SK-N-SH treated with all-trans-retinoic acid at 6 μM for 48 hours (cell line): ENCODE measurements at regions not wholly inside any gene's neighbourhood (a gene's known extent, or its start where the extent isn't known, plus 50 kb on each side); places are given as distances from the start of the nearest gene placed in this dataset.

Experiments used
- ATAC-seq: fragments of 200-7000 bp; cut with Tn5 transposase; 3 replicates; pipeline ENCODE4 v1.9.1; 2020; ENCODE audit warnings: mild to moderate bottlenecking, moderate library complexity
- ARNTL ChIP-seq: fragments of 450-650 bp; formaldehyde crosslinking; IDR thresholded peaks from 2 replicates; pipeline ENCODE4 v1.5.0; 2020; ENCODE audit warnings: low read depth, mild to moderate bottlenecking, moderate library complexity, borderline replicate concordance
- BACH2 ChIP-seq: fragments of 250-450 bp; sonication (Bioruptor Pico); IDR thresholded peaks from 2 replicates; pipeline ENCODE4 v1.9.0; 2021; ENCODE audit warnings: mild to moderate bottlenecking, borderline replicate concordance
- CSDC2 ChIP-seq: fragments of 250-450 bp; sonication (Bioruptor Pico); IDR thresholded peaks from 2 replicates; pipeline ENCODE4 v1.5.0; 2020; ENCODE audit warnings: mild to moderate bottlenecking, moderate library complexity
- OSR1 ChIP-seq: fragments of 250-450 bp; sonication (Bioruptor Pico); IDR thresholded peaks from 2 replicates; pipeline ENCODE4 v1.8.0; 2022; ENCODE audit warnings: moderate library complexity, mild to moderate bottlenecking, inconsistent platforms
- PPARA ChIP-seq: fragments of 250-450 bp; sonication (Bioruptor Pico); IDR thresholded peaks from 2 replicates; pipeline ENCODE4 v1.5.0; 2020; ENCODE audit warnings: mild to moderate bottlenecking, borderline replicate concordance
- RARB ChIP-seq: fragments of 250-450 bp; sonication (Bioruptor Pico); IDR thresholded peaks from 2 replicates; pipeline ENCODE4 v1.8.0; 2021; ENCODE audit warnings: mild to moderate bottlenecking, moderate library complexity
- SNAI2 ChIP-seq: fragments of 250-450 bp; sonication (Bioruptor Pico); IDR thresholded peaks from 2 replicates; pipeline ENCODE4 v1.5.0; 2020; ENCODE audit warnings: mild to moderate bottlenecking, moderate library complexity
- TCF4 ChIP-seq: fragments of 250-450 bp; sonication (Bioruptor Pico); IDR thresholded peaks from 2 replicates; pipeline ENCODE4 v1.8.0; 2021; ENCODE audit warnings: mild to moderate bottlenecking, moderate library complexity, borderline replicate concordance
- TOX ChIP-seq: fragments of 250-450 bp; sonication (Bioruptor Pico); IDR thresholded peaks from 2 replicates; pipeline ENCODE4 v1.8.0; 2021; ENCODE audit warnings: mild to moderate bottlenecking, moderate library complexity, borderline replicate concordance
- TSHZ2 ChIP-seq: fragments of 250-450 bp; sonication (Bioruptor Pico); IDR thresholded peaks from 2 replicates; pipeline ENCODE4 v1.5.0; 2020; ENCODE audit warnings: mild to moderate bottlenecking, moderate library complexity
- ZC3H10 ChIP-seq: fragments of 250-450 bp; sonication (Bioruptor Pico); IDR thresholded peaks from 2 replicates; pipeline ENCODE4 v1.5.1; 2021; ENCODE audit warnings: mild to moderate bottlenecking, moderate library complexity
- ZFP3 ChIP-seq: fragments of 250-450 bp; sonication (Bioruptor Pico); IDR thresholded peaks from 2 replicates; pipeline ENCODE4 v1.5.0; 2020; ENCODE audit warnings: mild to moderate bottlenecking, moderate library complexity
- ZFP30 ChIP-seq: fragments of 450-650 bp; formaldehyde crosslinking; IDR thresholded peaks from 2 replicates; pipeline ENCODE4 v1.5.0; 2022; ENCODE audit warnings: mild to moderate bottlenecking, moderate library complexity
- ZNF565 ChIP-seq: fragments of 450-650 bp; formaldehyde crosslinking; conservative IDR thresholded peaks from 2 replicates; pipeline ENCODE4 v1.5.0; 2020; ENCODE audit warnings: low read depth, mild to moderate bottlenecking, moderate library complexity
- ZNF70 ChIP-seq: fragments of 450-650 bp; formaldehyde crosslinking; IDR thresholded peaks from 2 replicates; pipeline ENCODE4 v1.5.0; 2020; ENCODE audit warnings: mild to moderate bottlenecking, moderate library complexity
- ZNF8 ChIP-seq: fragments of 450-650 bp; formaldehyde crosslinking; IDR thresholded peaks from 2 replicates; pipeline ENCODE4 v1.5.0; 2020; ENCODE audit warnings: mild to moderate bottlenecking, moderate library complexity
- TF ChIP-seq, protein P1 (sequence below): fragments of 250-450 bp; sonication (Bioruptor Pico); IDR thresholded peaks from 2 replicates; pipeline ENCODE4 v1.5.1; 2021; ENCODE audit warnings: mild to moderate bottlenecking, moderate library complexity
- TF ChIP-seq, protein P2 (sequence below): fragments of 250-450 bp; sonication (Bioruptor Pico); IDR thresholded peaks from 2 replicates; pipeline ENCODE4 v1.5.1; 2020; ENCODE audit warnings: low read depth, mild to moderate bottlenecking, moderate library complexity
- TF ChIP-seq, protein P3 (sequence below): fragments of 250-450 bp; sonication (Bioruptor Pico); IDR thresholded peaks from 2 replicates; pipeline ENCODE4 v1.8.0; 2021; ENCODE audit warnings: low read depth, mild to moderate bottlenecking, moderate library complexity, borderline replicate concordance

DNA sequence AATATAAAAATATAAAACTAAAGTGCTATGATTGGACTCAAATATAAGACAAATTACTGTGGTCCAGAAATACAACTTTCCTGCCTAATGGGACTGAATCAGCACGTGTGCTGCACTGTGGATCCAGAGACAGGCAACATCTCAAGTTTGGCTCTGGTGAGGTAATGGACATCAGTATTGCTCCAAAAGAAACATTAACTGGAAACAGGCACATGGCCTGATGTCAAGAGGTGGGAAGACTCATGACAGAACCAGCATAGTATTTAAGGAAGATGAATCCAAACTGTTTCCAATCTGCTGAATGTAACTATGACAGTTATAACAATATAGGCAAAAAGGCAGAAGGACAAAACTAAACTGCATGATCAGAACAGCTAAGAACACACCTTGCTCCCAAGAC is 354.6 kb downstream of the FSIP2 start (continued):
- TF ChIP-seq, protein P1, sequence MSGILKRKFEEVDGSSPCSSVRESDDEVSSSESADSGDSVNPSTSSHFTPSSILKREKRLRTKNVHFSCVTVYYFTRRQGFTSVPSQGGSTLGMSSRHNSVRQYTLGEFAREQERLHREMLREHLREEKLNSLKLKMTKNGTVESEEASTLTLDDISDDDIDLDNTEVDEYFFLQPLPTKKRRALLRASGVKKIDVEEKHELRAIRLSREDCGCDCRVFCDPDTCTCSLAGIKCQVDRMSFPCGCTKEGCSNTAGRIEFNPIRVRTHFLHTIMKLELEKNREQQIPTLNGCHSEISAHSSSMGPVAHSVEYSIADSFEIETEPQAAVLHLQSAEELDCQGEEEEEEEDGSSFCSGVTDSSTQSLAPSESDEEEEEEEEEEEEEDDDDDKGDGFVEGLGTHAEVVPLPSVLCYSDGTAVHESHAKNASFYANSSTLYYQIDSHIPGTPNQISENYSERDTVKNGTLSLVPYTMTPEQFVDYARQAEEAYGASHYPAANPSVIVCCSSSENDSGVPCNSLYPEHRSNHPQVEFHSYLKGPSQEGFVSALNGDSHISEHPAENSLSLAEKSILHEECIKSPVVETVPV (CRISPR knock-in tag) = no peak
- no peak for TF ChIP-seq ZFP3 (CRISPR knock-in tag)
- TF ChIP-seq, all 23 proteins: peak for 0

DNA sequence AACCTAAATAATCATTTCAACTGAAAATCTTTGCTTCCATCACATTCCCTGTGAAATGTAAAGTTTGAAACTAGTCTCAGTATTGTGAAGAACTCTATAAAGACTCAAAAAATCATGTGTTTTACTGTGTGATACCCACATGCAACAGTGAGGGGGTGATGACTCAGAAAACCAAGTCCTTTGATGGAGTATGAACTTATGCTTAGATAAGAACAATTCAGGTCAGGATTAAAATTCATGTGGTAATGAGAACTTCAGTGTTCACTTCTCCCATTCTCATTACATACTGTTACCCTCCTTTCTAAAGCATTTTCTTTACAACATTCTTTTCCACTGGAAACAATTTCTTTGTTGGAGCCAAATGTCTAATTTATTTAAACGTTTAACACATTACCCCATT is 360.2 kb downstream of the FSIP2 start:
- TF ChIP-seq BACH2 (CRISPR knock-in tag) (no peak), TOX (CRISPR knock-in tag) (no peak), ZNF70 (CRISPR knock-in tag) (no peak), SNAI2 (no peak), TCF4 (CRISPR knock-in tag) (no peak)
- TF ChIP-seq, all 23 proteins: peak for 0
- no peak for ATAC-seq

- no peak for TF ChIP-seq ZNF565 (CRISPR knock-in tag)
- TF ChIP-seq ZNF70 (CRISPR knock-in tag) = no peak
- no peak for TF ChIP-seq ZFP30 (CRISPR knock-in tag)
- TF ChIP-seq RARB = no peak
- TF ChIP-seq ZNF8 (CRISPR knock-in tag) = no peak
- TF ChIP-seq PPARA = no peak
- TF ChIP-seq, protein P2, sequence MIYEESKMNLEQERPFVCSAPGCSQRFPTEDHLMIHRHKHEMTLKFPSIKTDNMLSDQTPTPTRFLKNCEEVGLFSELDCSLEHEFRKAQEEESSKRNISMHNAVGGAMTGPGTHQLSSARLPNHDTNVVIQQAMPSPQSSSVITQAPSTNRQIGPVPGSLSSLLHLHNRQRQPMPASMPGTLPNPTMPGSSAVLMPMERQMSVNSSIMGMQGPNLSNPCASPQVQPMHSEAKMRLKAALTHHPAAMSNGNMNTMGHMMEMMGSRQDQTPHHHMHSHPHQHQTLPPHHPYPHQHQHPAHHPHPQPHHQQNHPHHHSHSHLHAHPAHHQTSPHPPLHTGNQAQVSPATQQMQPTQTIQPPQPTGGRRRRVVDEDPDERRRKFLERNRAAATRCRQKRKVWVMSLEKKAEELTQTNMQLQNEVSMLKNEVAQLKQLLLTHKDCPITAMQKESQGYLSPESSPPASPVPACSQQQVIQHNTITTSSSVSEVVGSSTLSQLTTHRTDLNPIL (CRISPR knock-in tag) = no peak
- no peak for TF ChIP-seq ZFP3 (CRISPR knock-in tag)
- TF ChIP-seq OSR1 = no peak
- no peak for TF ChIP-seq BACH2 (CRISPR knock-in tag)
- no peak for TF ChIP-seq ARNTL (CRISPR knock-in tag)
- no peak for TF ChIP-seq ZC3H10 (CRISPR knock-in tag)
- TF ChIP-seq, protein P1 (CRISPR knock-in tag) = no peak
- TF ChIP-seq, all 23 proteins: peak for 0
- ATAC-seq = peak; percentile 33; the same call in 1 of the 3 replicates
Measured at GRCh38 chr2:186099826-186100225, 361.2 kb downstream of the FSIP2 start.

DNA sequence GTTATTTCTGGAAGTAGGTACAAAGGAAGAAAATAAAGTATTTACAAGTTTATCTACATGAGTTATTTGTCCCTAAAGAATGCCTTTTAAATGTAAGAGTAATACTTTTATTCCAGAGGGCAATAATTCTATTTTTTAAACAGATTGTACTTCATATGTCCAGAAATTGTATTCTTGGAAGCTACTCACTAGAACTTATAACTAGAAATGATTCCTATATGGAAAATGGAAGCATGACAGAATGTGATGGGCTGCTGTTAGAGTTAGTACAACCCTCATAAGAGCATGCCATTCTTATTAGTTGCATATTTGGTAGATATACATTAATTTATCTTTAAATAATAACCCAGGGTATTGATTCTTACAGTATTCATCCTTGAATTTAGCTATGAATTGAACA is 362.0 kb downstream of the FSIP2 start:
- ATAC-seq = no peak
- TF ChIP-seq ZNF70 (CRISPR knock-in tag) = no peak
- TF ChIP-seq, all 23 proteins: peak for 0

DNA sequence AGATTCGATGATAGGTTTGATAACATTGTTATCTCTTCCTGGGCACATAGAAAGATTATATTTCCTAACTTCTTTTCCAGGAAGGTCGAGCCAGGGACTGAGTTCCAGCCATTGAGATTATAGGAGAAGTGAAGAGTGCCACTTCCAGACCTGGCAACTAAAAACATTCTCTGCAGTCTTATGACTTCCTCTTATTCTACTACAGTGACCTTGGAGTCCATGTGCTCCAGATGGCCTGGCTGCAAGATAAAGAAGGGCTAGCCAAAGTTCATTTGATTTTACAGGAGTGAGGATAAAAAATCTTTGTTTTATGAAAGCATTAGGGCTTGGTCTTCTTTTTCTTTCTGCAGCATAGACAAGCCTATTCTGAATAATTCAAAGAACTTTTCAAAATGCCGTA is 363.0 kb downstream of the FSIP2 start:
- TF ChIP-seq BACH2 (CRISPR knock-in tag) (no peak), OSR1 (no peak), TSHZ2 (CRISPR knock-in tag) (no peak), RARB (no peak), TOX (CRISPR knock-in tag) (no peak)
- no peak for ATAC-seq

- ATAC-seq = no peak
- no peak for TF ChIP-seq PPARA
- no peak for TF ChIP-seq ZNF70 (CRISPR knock-in tag)
- TF ChIP-seq ZFP3 (CRISPR knock-in tag) = no peak
- no peak for TF ChIP-seq OSR1
- TF ChIP-seq CSDC2 = no peak
- TF ChIP-seq, protein P3, sequence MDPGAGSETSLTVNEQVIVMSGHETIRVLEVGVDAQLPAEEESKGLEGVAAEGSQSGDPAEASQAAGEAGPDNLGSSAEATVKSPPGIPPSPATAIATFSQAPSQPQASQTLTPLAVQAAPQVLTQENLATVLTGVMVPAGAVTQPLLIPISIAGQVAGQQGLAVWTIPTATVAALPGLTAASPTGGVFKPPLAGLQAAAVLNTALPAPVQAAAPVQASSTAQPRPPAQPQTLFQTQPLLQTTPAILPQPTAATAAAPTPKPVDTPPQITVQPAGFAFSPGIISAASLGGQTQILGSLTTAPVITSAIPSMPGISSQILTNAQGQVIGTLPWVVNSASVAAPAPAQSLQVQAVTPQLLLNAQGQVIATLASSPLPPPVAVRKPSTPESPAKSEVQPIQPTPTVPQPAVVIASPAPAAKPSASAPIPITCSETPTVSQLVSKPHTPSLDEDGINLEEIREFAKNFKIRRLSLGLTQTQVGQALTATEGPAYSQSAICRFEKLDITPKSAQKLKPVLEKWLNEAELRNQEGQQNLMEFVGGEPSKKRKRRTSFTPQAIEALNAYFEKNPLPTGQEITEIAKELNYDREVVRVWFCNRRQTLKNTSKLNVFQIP = no peak
- TF ChIP-seq ZC3H10 (CRISPR knock-in tag) = no peak
- no peak for TF ChIP-seq ARNTL (CRISPR knock-in tag)
- TF ChIP-seq BACH2 (CRISPR knock-in tag) = no peak
- no peak for TF ChIP-seq ZFP30 (CRISPR knock-in tag)
Measured at GRCh38 chr2:186103276-186103675, 364.7 kb downstream of the FSIP2 start.
